Left hindlimb (tissue), 1 donor: ENCODE measurements at regions not wholly inside any gene's neighbourhood (a gene's known extent, or its start where the extent isn't known, plus 50 kb on each side); places are given as distances from the start of the nearest gene placed in this dataset.

Source experiments
- DNase-seq: peaks from one replicate; pipeline ENCODE4 v3.0.0-alpha.2; 2018

- DNase-seq: no peak
Measured at GRCh38 chr18:66833646-66834045, 229.8 kb upstream of the CDH19 start.

GRCh38 chr18:66826211-66826610 lies 222.3 kb upstream of the CDH19 start:
- DNase-seq: no peak

- no peak for DNase-seq
Measured at GRCh38 chr18:66825347-66825746, 221.5 kb upstream of the CDH19 start.

- DNase-seq: no peak
Measured at GRCh38 chr18:66819235-66819634, 215.3 kb upstream of the CDH19 start.

GRCh38 chr18:66813138-66813537 lies 209.2 kb upstream of the CDH19 start:
- DNase-seq: no peak

GRCh38 chr18:66795051-66795450 lies 191.2 kb upstream of the CDH19 start:
- no peak for DNase-seq

GRCh38 chr18:66792466-66792865 lies 188.6 kb upstream of the CDH19 start:
- no peak for DNase-seq

- DNase-seq: no peak
Measured at GRCh38 chr18:66780609-66781008, 176.7 kb upstream of the CDH19 start.

GRCh38 chr18:66778048-66778447 lies 174.2 kb upstream of the CDH19 start:
- DNase-seq: no peak

GRCh38 chr18:66769375-66769774 lies 165.5 kb upstream of the CDH19 start:
- no peak for DNase-seq

GRCh38 chr18:66764230-66764629 lies 160.3 kb upstream of the CDH19 start:
- peak; percentile 40 for DNase-seq

GRCh38 chr18:66761166-66761565 lies 157.3 kb upstream of the CDH19 start:
- DNase-seq: no peak

GRCh38 chr18:66760559-66760958 lies 156.7 kb upstream of the CDH19 start:
- no peak for DNase-seq

GRCh38 chr18:66759050-66759828 lies 155.3 kb upstream of the CDH19 start:
- no peak for DNase-seq

GRCh38 chr18:66757946-66758345 lies 154.1 kb upstream of the CDH19 start:
- DNase-seq: no peak

- no peak for DNase-seq
Measured at GRCh38 chr18:66754335-66754734, 150.4 kb upstream of the CDH19 start.

GRCh38 chr18:66752733-66753132 lies 148.8 kb upstream of the CDH19 start:
- DNase-seq: no peak

- DNase-seq: no peak
Measured at GRCh38 chr18:66749481-66750035, 145.7 kb upstream of the CDH19 start.

GRCh38 chr18:66749030-66749429 lies 145.1 kb upstream of the CDH19 start:
- no peak for DNase-seq

GRCh38 chr18:66742832-66743231 lies 138.9 kb upstream of the CDH19 start:
- no peak for DNase-seq

- no peak for DNase-seq
Measured at GRCh38 chr18:66735933-66736332, 132.0 kb upstream of the CDH19 start.

- no peak for DNase-seq
Measured at GRCh38 chr18:66734451-66734850, 130.6 kb upstream of the CDH19 start.

GRCh38 chr18:66731890-66732289 lies 128.0 kb upstream of the CDH19 start:
- no peak for DNase-seq

- DNase-seq: no peak
Measured at GRCh38 chr18:66729442-66730239, 125.8 kb upstream of the CDH19 start.
